ENCODE measurements at regions not wholly inside any gene's neighbourhood (a gene's known extent, or its start where the extent isn't known, plus 50 kb on each side); places are given as distances from the start of the nearest gene placed in this dataset.
A peak's percentile ranks its signal among the peaks of the same experiment; 100 is the strongest.

DNA sequence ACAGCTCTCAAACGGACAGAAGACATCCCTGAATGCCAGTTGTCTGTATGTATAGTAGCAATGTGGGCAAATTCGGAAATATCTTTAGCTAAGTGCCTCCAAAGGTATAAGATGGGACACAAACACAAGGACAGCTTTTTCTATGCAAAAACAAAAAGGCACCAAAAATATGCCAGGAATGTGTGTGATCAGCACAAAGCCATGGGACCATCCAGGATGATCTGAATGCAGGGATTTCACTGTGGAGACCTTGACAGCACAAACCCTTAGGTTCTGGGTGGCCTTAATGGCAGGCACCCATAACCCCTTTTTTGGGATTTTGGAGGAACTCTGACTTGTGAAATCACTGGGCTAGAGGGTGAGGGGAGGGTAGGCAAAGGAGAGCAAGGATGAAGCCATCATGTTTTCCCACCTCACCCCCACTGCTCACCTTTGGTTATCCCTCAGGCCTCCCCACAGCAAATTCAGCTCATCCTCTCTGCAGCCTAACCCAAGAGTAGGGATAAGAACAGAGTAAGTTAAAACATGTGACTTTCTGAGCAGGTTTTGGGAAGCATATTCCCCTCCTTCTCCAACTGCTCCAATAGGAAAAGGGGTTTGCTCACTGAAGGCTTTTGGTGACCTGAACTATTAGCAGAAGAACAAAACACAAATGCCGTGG lies 154.6 kb downstream of the SNX19 start:
- intact Hi-C loops (cut with micrococcal nuclease): loop anchor here (10.0 kb wide), 1 partner anchor 327 kb away; no protein-coding TSS in a partner anchor
- Mint-ChIP-seq H3K27ac (no peak overlapping the region), H3K4me3 (no peak overlapping the region), H3K4me1 (ENCODE audit: low read depth) (peaks cover 11% of the 10 kb centered on the region), H3K27me3 (ENCODE audit: insufficient read depth) (peaks cover 2% of the 10 kb centered on the region), H3K9me3 (no peaks in the 10 kb centered on the region), H3K36me3 (ENCODE audit: low read depth) (no peaks in the 10 kb centered on the region)
- no peak for DNase-seq (ENCODE audit: low spot score)

DNA sequence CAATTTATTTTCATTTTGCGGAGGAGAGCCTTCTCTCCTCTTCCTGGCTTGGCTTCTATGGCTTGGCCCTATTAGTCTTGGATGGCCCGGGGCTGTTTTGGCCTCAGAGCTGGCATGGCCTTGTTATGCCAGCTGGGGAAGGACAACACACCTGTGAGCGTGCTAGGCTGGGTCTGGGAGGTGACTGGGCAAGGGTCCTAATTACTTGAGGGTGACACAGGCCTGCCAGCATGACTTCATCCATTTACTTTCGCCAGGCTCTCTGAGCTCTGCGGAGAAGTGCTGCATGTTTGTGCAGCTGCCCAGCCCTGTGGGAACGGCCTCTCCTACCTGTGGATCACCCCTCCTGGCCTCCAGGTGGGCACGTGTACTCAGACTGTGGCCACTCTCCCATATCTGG lies 153.6 kb downstream of the SNX19 start:
- Mint-ChIP-seq H3K4me3 (no peak overlapping the region), H3K4me1 (ENCODE audit: low read depth) (peaks cover 15% of the 10 kb centered on the region), H3K9me3 (no peaks in the 10 kb centered on the region), H3K36me3 (ENCODE audit: low read depth) (no peaks in the 10 kb centered on the region), H3K27me3 (ENCODE audit: insufficient read depth) (peaks cover 2% of the 10 kb centered on the region), H3K27ac (no peak overlapping the region)
- DNase-seq (ENCODE audit: low spot score): no peak
- intact Hi-C loops (cut with micrococcal nuclease): loop anchor here (10.0 kb wide), 1 partner anchor 328 kb away; no protein-coding TSS in a partner anchor

DNA sequence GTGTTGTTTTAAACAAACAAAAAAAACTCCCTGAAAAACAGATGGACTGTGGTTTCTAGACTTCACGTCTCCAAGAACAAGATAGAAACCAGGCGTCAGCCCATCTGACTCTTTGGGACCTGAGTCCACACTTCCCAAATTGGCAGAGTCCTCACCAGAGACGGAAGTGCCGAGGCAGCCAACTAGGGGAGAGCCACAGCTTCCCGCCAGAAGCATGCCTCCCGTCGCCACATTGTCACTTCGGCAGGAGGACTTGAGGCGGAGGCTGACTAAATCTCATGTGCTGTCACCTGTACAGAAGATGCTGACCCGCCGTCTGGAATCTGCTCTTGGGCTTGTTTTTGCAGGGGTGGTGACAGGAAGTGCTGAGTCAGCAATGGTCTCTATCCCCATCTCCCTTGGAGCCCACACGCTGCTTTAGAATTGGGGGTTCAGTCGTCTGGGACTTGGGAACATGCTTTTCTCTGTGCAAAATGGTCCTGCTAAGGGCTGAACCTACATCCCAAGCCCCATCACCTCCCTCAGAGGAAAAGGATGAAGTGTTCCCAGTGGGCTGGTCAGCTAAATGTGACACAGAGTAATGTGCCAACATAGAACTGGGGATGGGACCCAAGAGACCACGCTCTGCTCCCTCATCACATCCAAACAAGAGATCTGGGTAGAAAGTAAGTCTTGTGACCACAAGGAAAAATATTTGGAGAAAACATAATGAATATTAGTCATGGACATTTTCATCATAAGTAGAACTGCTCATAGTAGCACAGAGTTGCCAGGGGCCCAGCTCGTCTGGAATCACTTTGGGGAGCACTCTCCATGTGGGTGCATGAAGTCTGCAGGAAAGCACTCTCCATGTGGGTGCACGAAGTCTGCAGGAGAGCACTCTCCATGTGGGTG lies 152.9 kb downstream of the SNX19 start:
- Mint-ChIP-seq H3K4me3 (no peak overlapping the region), H3K27me3 (ENCODE audit: insufficient read depth) (peaks cover 2% of the 10 kb centered on the region), H3K9me3 (no peaks in the 10 kb centered on the region), H3K36me3 (ENCODE audit: low read depth) (no peaks in the 10 kb centered on the region), H3K4me1 (ENCODE audit: low read depth) (peaks cover 15% of the 10 kb centered on the region), H3K27ac (no peak overlapping the region)
- DNase-seq (ENCODE audit: low spot score): no peak
- intact Hi-C loops (cut with micrococcal nuclease): loop anchor here (10.0 kb wide), 1 partner anchor 329 kb away; no protein-coding TSS in a partner anchor

DNA sequence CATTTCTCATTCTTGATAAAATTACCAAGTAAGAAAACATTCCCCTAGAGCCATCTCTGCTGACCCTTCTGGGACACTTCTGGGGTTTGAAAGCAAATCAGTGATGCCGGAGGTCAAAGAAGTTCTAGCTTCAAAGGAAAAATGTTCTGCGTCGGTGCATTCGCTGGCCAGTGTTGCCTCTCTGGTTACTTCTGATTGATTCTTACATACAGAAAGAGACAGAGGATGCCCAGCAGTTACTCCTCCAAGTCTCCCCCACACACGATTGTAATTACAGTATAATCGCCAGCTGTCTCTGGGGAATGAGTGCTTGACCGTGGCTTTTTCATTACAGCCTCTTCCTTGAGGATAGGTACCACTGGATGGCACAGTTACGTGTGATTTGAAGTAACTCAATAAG lies 150.9 kb downstream of the SNX19 start:
- DNase-seq (ENCODE audit: low spot score): no peak
- intact Hi-C loops (cut with micrococcal nuclease): loop anchor here (10.0 kb wide), 1 partner anchor 331 kb away; no protein-coding TSS in a partner anchor
- Mint-ChIP-seq H3K4me1 (ENCODE audit: low read depth) (peaks cover 15% of the 10 kb centered on the region), H3K27ac (no peak overlapping the region), H3K36me3 (ENCODE audit: low read depth) (no peaks in the 10 kb centered on the region), H3K9me3 (no peaks in the 10 kb centered on the region), H3K4me3 (no peak overlapping the region), H3K27me3 (ENCODE audit: insufficient read depth) (peaks cover 2% of the 10 kb centered on the region)

DNA sequence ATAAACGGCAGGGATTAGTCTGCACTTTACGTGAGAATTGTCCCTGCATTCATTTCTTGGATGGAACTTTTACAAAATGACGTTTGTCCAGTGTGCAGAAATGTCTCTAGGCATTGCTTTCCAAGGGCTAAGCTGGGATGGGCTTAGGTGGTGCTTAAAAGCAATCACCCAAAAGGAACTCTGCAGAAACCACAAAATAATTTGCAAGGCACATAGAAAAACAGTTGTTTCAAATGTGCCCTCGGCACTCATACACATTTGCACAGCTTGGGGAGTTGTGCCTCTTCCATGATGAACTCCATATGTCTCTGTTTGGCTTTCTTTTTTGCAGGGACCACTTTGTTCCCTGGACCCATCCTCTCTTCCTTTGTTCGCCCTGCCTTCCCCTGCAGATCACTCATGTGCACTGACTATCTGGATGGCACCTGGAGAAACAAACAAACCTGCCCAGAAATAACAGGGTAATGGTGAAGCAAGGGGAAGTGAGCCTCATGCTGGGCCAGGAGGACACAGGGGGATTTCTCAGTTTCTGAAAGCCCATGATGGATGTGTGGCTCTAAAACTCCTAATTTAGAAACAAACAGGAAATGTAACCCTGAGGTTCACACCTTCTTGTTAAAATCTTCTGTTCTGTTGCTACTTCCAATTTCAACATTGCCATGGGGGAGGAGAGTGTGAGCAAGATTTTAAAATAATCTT lies 150.2 kb downstream of the SNX19 start:
- H3K27ac Mint-ChIP-seq: peak overlapping the region; percentile 50
- H3K36me3 Mint-ChIP-seq (ENCODE audit: low read depth): no peaks in the 10 kb centered on the region
- H3K9me3 Mint-ChIP-seq: no peaks in the 10 kb centered on the region
- DNase-seq (ENCODE audit: low spot score): no peak
- intact Hi-C loops (cut with micrococcal nuclease): loop anchor here (10.0 kb wide), 1 partner anchor 331 kb away; no protein-coding TSS in a partner anchor
- H3K4me1 Mint-ChIP-seq (ENCODE audit: low read depth): peaks cover 15% of the 10 kb centered on the region
- H3K4me3 Mint-ChIP-seq: peak overlapping the region; percentile 41
- peaks cover 2% of the 10 kb centered on the region for H3K27me3 Mint-ChIP-seq (ENCODE audit: insufficient read depth)

DNA sequence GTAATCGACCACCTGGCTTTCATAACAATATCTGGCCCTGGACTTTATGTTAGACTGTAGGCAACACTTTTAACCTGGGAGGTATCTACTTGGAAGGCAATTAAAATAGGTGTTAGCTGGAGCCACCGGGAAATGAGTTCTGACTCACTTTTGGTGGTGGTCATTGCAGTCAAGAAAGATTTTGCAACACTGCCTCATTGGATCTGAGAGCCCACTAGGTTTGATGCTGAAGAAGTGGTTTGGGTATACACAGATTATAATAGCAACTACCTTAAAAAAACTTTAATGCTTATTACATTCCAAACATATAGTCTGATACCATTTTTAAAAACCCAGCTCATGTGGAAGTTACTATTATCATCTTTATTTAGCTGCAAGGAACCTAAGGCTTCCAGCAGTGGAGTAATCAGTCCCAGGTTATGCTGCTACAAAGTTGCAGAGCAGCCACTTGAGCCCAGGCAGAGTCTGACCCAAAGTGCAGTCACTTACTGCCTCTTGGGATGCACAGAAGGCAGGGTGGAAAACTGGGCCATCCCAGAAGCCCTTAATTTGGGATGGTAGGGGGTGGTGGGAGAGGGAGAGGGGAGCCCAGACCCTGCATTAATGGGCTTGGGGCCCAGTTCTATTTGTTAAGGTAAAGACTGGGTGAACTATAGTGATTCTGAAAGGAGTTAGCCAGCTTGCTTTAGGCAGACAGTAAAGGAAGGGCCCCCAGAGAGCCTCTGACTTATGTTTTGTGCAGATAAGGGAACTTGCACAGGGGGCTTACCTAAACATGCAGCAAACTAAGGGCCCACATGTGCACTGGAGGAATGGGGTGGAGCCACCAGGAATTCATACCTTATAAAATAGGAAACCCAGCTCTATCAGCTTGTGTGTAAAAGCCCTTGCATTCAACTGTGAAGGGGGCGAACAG lies 149.4 kb downstream of the SNX19 start:
- H3K9me3 Mint-ChIP-seq: no peaks in the 10 kb centered on the region
- H3K4me3 Mint-ChIP-seq: peak overlapping the region; percentile 41

DNA sequence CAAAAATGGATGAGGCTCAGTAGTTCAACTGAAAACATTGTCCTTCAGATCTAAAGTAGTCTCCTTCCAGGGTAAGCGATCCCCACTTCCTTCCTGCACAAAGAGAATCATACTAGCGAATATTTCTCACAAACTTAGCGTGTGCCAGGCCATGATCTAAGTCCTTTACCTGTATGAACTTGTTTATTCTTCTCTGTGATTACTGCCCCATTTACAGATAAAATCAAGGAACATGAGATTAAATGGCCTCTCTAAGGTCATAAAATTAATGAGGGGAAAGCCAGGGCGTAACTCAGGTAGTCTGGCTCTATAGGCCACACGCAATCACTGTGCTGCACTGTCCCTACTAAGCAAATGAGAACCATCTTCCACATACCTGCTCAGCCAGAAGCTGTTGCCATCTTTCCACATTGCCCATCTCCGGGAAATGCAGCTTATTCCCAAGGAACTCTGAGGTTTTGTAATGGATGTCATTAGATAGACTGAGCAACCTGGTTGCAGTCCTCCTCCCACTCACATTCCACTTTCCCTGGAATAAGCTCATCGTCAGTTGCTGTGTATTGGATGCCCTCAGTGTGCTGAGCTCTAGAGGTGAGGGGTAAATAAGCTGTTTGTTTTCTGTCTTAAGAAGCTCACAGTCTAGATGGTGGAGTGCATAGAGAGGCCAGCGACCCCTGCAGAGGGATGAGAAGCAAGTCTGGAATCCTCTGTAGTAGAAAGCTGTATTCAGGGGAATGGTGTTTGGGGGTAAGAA lies 146.3 kb downstream of the SNX19 start:
- Mint-ChIP-seq H3K4me1 (ENCODE audit: low read depth) (peaks cover 15% of the 10 kb centered on the region), H3K36me3 (ENCODE audit: low read depth) (no peaks in the 10 kb centered on the region), H3K27ac (no peak overlapping the region), H3K27me3 (ENCODE audit: insufficient read depth) (peaks cover 3% of the 10 kb centered on the region), H3K4me3 (no peak overlapping the region), H3K9me3 (no peaks in the 10 kb centered on the region)
- intact Hi-C loops (cut with micrococcal nuclease): loop anchor here (10.0 kb wide), 1 partner anchor 335 kb away; no protein-coding TSS in a partner anchor
- DNase-seq (ENCODE audit: low spot score): no peak

More for the DNA sequence above, 149.4 kb downstream of the SNX19 start:
- Mint-ChIP-seq H3K36me3 (ENCODE audit: low read depth) (no peaks in the 10 kb centered on the region), H3K27ac (peak overlapping the region; percentile 50), H3K4me1 (ENCODE audit: low read depth) (peaks cover 15% of the 10 kb centered on the region), H3K27me3 (ENCODE audit: insufficient read depth) (peaks cover 2% of the 10 kb centered on the region)
- no peak for DNase-seq (ENCODE audit: low spot score)
- intact Hi-C loops (cut with micrococcal nuclease): loop anchor here (10.0 kb wide), 1 partner anchor 332 kb away; no protein-coding TSS in a partner anchor

DNA sequence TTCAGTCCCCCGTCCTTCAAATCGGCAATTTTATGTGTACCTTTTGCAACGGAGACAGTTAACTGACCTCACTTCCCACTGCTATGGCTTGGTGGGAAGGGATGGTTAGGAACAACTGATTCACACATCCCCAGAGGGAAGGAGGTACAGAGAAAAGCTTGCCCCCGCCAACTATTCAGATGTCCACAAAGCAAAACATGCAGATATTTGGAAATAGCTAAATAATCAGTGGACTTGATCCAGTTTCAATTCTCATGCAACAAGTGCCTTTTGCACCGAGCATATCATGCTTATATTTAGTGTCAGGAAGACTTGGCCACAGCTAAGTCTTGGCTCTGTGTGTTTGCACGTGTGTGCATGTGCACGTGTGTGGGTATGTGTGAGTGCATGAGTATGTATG lies 144.6 kb downstream of the SNX19 start:
- no peaks in the 10 kb centered on the region for H3K36me3 Mint-ChIP-seq (ENCODE audit: low read depth)
- H3K4me3 Mint-ChIP-seq: no peak overlapping the region
- no peaks in the 10 kb centered on the region for H3K9me3 Mint-ChIP-seq
- DNase-seq (ENCODE audit: low spot score): no peak
- no peak overlapping the region for H3K27ac Mint-ChIP-seq
- peaks cover 1% of the 10 kb centered on the region for H3K27me3 Mint-ChIP-seq (ENCODE audit: insufficient read depth)
- peaks cover 4% of the 10 kb centered on the region for H3K4me1 Mint-ChIP-seq (ENCODE audit: low read depth)
- intact Hi-C loops (cut with micrococcal nuclease): no loop called here

DNA sequence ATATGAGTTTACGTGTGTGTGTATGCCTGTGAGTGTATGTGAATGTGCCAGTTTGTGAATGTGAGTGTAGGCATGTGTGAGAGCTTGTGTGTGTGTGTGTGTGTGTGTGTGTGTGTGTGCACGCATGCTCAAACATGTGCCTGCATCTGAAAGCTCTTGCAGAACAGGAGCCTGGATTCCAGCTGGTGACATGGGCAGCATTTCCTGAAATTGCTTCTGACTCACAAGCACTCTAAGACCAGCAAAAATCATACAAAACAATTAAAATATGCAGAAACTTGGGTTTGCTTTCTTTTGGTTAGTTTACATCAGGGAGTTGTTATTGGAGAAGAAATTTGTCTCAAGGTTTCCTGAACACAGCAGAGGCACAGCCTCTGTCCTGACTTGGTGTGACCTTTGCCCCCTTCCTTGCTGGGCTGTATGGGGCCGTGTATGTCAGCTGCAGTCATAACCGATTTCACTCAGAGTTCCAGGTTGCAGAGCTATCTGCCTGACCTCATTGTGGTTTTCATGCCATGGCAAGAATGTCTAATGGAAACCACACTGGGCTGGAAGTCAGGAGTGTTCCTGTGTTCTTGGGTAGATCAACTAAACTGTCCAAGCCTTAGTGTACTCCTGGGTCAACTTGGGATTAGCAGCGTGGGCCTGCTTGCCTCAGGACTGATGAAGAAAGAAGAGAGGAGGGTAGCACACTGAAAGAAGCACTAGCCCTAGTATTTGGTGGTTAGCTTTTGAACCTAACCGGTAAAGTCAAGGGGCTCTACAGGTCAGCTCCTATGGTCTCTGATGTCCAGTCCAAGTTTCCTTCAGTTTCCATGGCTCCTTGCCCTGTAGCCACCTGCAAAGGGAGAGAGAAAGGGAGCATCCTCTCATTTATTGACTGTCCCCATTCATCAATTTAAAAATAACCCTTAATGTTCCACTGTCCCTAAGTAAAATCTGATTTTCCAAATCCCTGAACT lies 143.7 kb downstream of the SNX19 start:
- Mint-ChIP-seq H3K4me3 (no peak overlapping the region), H3K36me3 (ENCODE audit: low read depth) (no peaks in the 10 kb centered on the region), H3K9me3 (no peaks in the 10 kb centered on the region), H3K27ac (no peak overlapping the region), H3K27me3 (ENCODE audit: insufficient read depth) (peaks cover 1% of the 10 kb centered on the region), H3K4me1 (ENCODE audit: low read depth) (no peaks in the 10 kb centered on the region)
- intact Hi-C loops (cut with micrococcal nuclease): no loop called here
- no peak for DNase-seq (ENCODE audit: low spot score)

DNA sequence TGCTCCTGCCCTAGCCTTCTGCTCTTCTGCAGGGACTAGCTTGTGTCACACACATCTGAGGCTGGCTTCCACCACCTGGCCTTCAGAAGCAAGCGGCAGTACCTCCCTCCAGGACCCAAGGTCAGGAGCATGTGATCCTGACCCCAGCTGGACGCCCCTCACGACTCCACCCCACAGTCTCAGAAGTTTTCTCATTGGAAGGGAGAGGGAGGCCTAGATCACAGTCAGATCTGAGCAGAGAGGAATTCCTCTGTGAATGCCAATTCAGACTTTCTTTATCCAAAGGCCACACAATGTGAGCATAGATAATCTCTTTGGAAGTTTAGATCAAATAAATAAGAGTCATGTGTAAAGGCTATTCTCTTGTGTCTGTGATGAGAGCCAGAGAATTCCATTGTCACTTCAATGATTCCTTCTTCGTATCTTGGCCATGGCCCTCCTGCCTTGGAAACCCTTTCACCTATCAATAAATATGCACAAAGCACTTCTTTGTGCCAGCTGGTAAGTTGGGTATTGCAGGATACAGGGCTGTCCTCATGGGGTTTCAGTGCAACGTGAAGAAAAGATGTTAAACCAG lies 142.9 kb downstream of the SNX19 start:
- intact Hi-C loops (cut with micrococcal nuclease): no loop called here

More for the DNA sequence above, 142.9 kb downstream of the SNX19 start:
- DNase-seq (ENCODE audit: low spot score): no peak
- Mint-ChIP-seq H3K36me3 (ENCODE audit: low read depth) (no peaks in the 10 kb centered on the region), H3K27me3 (ENCODE audit: insufficient read depth) (peaks cover 1% of the 10 kb centered on the region), H3K4me1 (ENCODE audit: low read depth) (no peaks in the 10 kb centered on the region), H3K27ac (no peak overlapping the region), H3K4me3 (no peak overlapping the region), H3K9me3 (no peaks in the 10 kb centered on the region)
